GM03348 (cell line): ENCODE measurements at regions not wholly inside any gene's neighbourhood (a gene's known extent, or its start where the extent isn't known, plus 50 kb on each side); places are given as distances from the start of the nearest gene placed in this dataset.

Experiments used
- DNase-seq: peaks from one replicate; pipeline ENCODE4 v3.0.0; 2012; ENCODE audit warnings: low spot score

DNA sequence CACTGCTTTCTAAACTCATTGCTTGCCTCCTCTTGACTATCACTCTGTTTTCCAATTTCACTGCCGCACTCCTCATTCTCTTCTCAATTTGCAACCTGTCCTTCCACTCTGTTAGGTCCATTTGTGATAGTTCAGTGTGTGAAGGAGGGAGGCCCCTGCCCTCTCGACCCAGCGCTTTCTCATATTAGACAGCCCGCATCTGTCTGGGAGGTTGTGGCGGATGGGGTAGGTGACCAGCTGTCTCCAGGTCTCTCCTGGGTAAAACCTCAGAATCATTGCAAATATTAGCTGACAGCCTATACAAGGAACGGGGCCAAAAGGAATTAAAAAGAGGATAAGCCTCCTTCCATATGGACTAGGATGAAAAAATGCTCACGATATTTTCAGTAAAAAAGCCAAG is 358.3 kb downstream of the SHQ1 start:
- no peak for DNase-seq

DNA sequence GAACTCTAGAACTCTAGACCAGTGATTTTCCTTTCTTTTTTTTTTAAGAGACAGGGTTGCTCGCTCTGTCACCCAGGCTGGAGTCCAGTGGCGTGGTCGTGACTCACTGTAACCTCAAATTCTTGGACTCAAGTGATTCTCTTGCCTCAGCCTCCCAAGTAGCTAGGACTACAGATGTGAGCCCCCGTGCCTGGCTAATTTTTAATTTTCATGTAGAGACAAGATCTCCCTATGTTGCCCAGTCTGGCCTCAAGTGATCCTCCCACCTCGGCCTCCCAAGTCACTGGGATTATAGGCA is 359.6 kb downstream of the SHQ1 start:
- DNase-seq: peak; percentile 20

- DNase-seq: no peak
Measured at GRCh38 chr3:72487946-72488737, 360.1 kb downstream of the SHQ1 start.

GRCh38 chr3:72487078-72487765 is 361.0 kb downstream of the SHQ1 start:
- peak; percentile 93 for DNase-seq

- DNase-seq: peak; percentile 58
Measured at GRCh38 chr3:72485641-72486040, 362.6 kb downstream of the SHQ1 start.

- no peak for DNase-seq
Measured at GRCh38 chr3:72483554-72484104, 364.6 kb downstream of the SHQ1 start.

DNA sequence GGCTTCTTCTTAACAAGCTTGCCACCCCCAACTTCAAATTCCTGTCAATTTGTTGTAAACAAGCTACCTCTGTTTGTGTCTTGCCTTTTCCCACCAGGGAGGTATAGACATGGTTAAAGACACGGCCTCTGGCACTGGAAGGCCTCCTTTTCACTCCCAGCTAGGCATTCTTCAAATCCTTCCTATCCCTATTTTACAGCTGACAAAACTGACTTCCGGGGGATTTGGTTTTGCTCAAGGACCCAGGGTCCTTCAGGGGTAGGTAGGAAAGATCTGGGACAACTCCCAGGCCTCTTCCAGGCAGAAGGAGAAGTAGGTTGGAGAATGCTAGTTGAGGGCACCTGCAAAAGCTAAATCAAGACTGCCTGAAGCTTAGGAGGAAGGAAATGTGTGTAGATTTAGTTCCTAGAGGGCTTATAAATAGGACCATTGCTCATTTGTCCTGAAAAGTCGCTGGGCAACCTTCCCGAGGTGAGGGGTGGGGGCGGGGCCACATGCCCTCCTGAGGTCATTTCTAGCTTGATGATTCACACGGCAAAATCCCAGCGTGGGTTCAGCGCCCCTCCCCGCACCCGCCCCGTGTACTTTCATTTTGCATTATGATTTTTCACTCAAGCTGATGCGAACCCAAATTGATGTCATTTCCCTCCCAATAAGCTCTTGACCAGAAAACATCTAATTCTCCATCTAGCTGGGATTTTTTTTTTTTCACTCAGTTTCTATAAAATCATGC is 365.5 kb downstream of the SHQ1 start:
- peak; percentile 76 for DNase-seq

GRCh38 chr3:72481542-72481941 is 366.7 kb downstream of the SHQ1 start:
- DNase-seq: no peak

DNA sequence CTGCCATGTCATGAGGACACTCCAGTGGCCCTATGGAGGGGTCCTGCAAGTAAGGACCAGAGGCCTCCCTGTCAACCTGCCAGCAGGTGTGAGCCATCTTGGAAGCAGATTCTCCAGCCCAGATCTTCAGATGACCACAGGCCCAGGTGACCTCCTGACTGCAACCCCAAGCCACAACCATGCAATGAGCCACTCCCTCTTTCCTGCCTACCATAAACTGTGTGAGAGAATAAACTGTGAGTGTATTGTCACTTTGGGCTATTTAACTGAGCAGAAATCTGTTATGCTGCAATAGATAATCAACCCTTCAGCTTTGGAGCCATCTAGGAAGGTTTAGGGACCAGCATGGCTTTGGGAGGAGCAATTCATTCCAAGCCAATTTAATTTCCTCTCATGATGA is 367.9 kb downstream of the SHQ1 start:
- DNase-seq: no peak

DNA sequence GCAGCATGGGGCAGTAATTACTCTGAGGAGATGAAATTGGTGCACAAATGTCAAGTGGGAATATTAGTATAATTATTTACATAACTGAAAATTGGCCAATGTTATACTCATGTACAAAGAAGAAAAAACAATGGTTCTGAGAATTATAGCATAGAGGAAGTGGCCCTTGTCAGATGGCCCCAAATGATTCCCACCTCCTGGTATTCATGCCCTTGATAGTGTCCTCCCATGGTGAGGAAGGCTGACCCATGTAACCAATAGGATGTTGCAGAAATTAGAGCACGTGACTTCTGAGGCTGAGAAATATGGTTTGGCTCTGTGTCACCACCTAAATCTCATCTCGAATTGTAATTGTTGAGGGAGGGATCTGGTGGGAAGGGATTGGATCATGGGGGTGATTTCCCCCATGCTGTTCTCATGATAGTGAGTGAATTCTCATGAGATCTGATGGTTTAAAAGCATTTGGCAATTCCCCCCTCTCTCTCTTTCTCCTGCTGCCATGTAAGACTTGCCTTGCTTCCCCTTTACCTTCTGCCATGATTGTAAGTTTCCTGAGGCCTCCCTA is 368.5 kb downstream of the SHQ1 start:
- no peak for DNase-seq

DNA sequence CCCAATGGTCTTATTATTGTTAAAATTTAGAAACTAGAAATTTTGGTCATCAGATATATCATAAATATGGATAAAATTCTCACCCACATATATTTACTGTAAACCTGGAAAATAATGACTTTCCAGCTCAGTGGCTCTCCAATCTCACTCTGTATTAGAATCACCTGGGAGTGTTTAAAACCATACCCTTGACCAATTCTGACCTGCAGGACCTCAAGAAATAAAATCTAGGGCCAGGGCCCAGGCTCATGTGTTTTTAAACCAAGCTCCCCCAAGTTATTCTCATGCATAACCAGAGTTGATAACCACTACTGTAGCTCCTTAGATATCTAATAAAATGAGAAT is 372.1 kb downstream of the SHQ1 start:
- DNase-seq: no peak

DNA sequence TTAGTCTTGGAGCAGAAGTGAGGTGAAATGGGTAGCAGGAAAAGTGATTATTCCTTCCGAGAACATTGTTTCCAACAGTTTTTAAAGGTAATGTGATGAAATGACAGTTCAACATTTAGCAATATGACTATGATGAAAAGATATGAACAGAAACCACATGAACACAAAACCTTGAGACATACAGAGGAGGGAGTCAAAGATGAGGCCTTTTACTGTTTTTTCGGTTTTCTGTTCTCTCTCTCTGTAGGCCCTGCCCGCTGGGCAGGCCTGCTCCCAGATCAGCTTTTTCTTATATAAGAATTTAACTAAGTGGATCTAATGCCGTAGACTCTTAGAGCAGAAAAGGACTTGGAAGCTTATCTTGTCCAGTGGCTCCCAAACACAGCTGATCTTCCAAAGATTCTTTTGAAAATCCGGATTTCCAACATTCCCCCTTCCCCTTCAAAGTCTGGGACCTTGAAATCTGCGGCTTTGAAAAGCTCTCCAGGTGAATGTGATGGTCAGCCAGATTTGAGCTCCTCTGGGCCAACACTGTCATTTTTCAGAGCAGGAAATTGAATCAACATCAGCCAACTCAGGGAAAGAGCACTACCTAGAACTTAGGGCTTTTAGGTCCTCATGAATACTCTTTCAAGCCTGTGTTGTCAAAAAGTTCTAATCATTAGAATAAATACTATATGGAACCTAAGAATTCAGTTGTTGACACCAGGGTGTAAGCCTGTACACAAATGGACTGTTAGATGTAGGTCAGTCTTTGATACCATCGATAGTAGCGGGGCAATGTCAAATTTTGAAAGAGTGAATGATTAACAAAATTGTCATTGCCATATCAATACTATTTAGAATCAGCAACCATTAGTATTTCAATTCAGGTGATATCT is 372.7 kb downstream of the SHQ1 start:
- DNase-seq: no peak

GRCh38 chr3:72474775-72475174 is 373.5 kb downstream of the SHQ1 start:
- DNase-seq: no peak

DNA sequence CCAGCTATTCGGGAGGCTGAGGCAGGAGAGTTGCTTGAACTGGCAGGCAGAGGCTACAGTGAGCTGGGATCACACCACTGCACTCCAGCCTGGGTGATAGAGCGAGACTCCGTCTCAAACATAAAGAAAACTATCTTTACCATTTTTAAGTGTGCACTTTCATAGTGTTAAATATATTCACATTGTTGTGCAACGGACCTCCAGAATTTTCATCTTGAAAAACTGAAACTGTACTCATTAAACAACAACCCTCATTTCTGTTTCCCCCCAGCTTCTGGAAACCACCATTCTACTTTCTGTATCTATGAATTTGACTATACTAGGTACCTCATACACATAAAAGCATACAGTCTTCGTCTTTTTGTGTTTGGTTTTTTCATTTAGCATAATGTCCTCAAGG is 375.1 kb downstream of the SHQ1 start:
- DNase-seq: no peak

GRCh38 chr3:72470904-72471417 is 377.3 kb downstream of the SHQ1 start:
- DNase-seq: no peak

GRCh38 chr3:72465853-72466252 is 382.4 kb downstream of the SHQ1 start:
- DNase-seq: no peak

DNA sequence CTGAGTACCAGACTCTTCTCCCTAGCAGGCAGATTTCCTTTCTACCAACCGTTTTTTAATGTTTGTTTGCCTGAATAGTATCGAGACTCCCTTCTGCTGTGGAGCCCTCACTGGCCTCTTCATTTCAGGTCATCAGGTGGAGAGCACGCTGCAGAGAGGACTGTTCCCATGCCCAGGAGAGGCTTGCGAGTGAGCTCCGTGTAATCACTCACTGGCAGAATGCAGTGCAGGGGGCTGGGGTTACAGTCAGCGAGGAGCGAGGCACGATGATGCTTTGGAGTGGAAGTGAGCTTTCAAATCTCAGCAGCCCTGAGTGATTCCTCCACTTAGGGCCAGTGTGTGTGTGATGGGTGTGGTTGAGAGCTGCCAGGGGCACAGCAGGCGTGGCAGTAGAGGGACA is 385.2 kb downstream of the SHQ1 start:
- DNase-seq: no peak

GRCh38 chr3:72462595-72463011 is 385.6 kb downstream of the SHQ1 start:
- DNase-seq: no peak

DNA sequence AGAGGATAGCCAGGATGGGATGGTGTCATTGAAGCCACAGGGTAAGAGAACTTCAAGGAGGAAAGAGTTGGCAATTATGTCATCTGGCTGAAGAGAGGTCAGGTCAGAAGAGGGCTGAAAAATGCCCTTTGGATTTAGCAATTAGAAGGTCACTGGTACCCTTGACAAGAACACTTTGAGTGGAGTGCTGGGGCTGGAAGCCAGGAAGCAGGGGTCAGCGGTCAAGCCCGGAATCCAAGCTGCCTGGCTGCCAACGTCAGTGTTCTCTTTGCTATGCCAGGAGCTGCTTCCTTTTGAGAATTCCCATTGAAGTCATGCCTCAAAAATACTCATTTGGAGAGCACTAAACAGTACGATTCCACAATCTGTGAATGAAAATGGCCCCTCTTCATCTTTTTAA is 386.5 kb downstream of the SHQ1 start:
- DNase-seq: no peak

DNA sequence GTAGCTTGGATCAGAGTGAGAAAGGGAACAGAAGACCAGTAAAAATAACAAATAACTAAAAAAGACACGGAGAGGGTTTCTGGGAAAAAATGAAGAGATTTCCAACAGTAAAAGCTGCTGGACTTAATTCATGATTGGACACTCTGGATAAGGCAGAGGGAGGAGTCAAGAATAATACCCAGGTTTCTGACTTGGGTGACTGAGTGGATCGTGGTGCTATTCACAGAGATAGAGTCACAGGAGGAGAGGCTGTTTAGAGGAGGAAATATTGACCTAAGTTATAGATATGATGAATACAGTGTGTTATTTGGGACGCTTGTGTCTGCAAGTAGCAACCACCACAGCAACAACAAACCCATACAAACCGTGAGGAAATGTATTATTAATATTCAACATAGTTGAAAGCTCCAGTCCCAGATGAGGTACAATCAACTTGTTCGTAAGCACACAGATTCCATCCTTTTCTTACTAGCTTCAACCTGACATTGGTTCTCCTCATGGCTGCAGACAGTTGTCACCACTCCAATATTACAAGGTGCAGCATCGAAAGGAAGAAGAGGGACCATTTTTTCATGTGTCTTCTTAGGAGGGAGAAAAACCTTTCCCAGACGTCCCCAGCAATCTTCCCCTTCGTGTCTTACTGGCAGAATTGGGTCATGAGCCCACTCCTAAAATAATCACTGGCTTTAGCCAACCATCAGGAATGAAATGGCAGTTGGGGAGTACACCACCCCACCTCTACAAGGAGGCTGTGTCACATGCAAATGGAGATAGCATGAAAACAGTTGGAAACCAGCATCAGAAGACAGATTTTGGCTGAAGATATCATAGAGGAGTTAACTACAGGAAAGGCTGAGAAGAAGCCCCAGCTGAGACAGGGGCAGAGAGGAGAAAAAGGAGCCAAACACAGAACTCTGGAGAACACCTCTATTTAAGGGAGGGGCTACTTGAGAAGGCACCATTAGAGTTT is 387.8 kb downstream of the SHQ1 start:
- no peak for DNase-seq
